Calu3 (cell line): ENCODE measurements at regions not wholly inside any gene's neighbourhood (a gene's known extent, or its start where the extent isn't known, plus 50 kb on each side); places are given as distances from the start of the nearest gene placed in this dataset.

Source experiments
- BruUV-seq: library from RNA; stranded (reverse); fragments of 400-500 nt; replicated peaks from 2 replicates; lab custom pipeline; 2021; lab: Mats Ljungman, UMichigan
- CTCF ChIA-PET: fragments of 300-600 bp; sonication (Branson Sonifier 250); formaldehyde crosslinking; loops from one replicate; lab custom pipeline; 2022; ENCODE audit warnings: antibody characterized with exemption; lab: Charles Lee
- DNase-seq: peaks from one replicate; pipeline ENCODE4 v3.0.0; 2022
- H3K27ac Mint-ChIP-seq: one replicate; pipeline ENCODE4 v1.8.0; 2022; ENCODE audit warnings: mixed read lengths; ENCODE audit not compliant: unreplicated experiment
- H3K27me3 Mint-ChIP-seq: one replicate; pipeline ENCODE4 v1.8.0; 2022; ENCODE audit warnings: mixed read lengths; ENCODE audit not compliant: unreplicated experiment
- H3K36me3 Mint-ChIP-seq: one replicate; pipeline ENCODE4 v1.8.0; 2022; ENCODE audit warnings: mild to moderate bottlenecking, moderate library complexity, mixed read lengths; ENCODE audit not compliant: insufficient read depth, unreplicated experiment
- H3K4me1 Mint-ChIP-seq: one replicate; pipeline ENCODE4 v1.8.0; 2022; ENCODE audit warnings: mild to moderate bottlenecking, low read depth, mixed read lengths; ENCODE audit not compliant: unreplicated experiment
- H3K4me3 Mint-ChIP-seq: one replicate; pipeline ENCODE4 v1.8.0; 2022; ENCODE audit warnings: mild to moderate bottlenecking, low read depth, moderate library complexity, mixed read lengths; ENCODE audit not compliant: unreplicated experiment
- H3K9me3 Mint-ChIP-seq: one replicate; pipeline ENCODE4 v1.8.0; 2022; ENCODE audit warnings: low read depth, mixed read lengths; ENCODE audit not compliant: unreplicated experiment
- CTCF ChIP-seq: fragments of 200-600 bp; IDR thresholded peaks from one replicate; pipeline ENCODE4 v1.8.0; 2022; ENCODE audit warnings: antibody characterized with exemption; ENCODE audit not compliant: unreplicated experiment
- intact Hi-C: fragments of 100-400 bp; cut with micrococcal nuclease; formaldehyde crosslinking; loops from one replicate; pipeline ENCODE4 v1.10.0; 2022; ENCODE audit not compliant: unreplicated experiment

GRCh38 chr4:162891788-162892707 is 274.6 kb downstream of the NAF1 start:
- Mint-ChIP-seq H3K36me3 (no peaks in the 10 kb centered on the region), H3K4me1 (no peaks in the 10 kb centered on the region), H3K27me3 (no peaks in the 10 kb centered on the region), H3K27ac (no peak overlapping the region), H3K4me3 (no peak overlapping the region), H3K9me3 (peaks cover 2% of the 10 kb centered on the region)
- TF ChIP-seq CTCF = no peak
- CTCF ChIA-PET = interaction anchor here (0.7 kb wide), 1 partner anchor 60 kb away, joined by 5 read pairs; no protein-coding TSS in a partner anchor
- intact Hi-C loops = no loop called here
- no TSS peak for BruUV-seq
- DNase-seq = no peak

GRCh38 chr4:162878096-162878495 is 288.6 kb downstream of the NAF1 start:
- Mint-ChIP-seq H3K9me3 (peaks cover 3% of the 10 kb centered on the region), H3K4me3 (no peak overlapping the region), H3K4me1 (no peaks in the 10 kb centered on the region), H3K36me3 (no peaks in the 10 kb centered on the region), H3K27me3 (no peaks in the 10 kb centered on the region), H3K27ac (no peak overlapping the region)
- no TSS peak for BruUV-seq
- no peak for DNase-seq
- CTCF ChIA-PET = no interaction called here
- no peak for TF ChIP-seq CTCF
- intact Hi-C loops = no loop called here

- intact Hi-C loops = no loop called here
- Mint-ChIP-seq H3K4me3 (no peak overlapping the region), H3K27me3 (no peaks in the 10 kb centered on the region), H3K27ac (no peak overlapping the region), H3K36me3 (no peaks in the 10 kb centered on the region), H3K9me3 (peaks cover 2% of the 10 kb centered on the region), H3K4me1 (no peaks in the 10 kb centered on the region)
- TF ChIP-seq CTCF = no peak
- no TSS peak for BruUV-seq
- CTCF ChIA-PET = no interaction called here
- DNase-seq = no peak
Measured at GRCh38 chr4:162874748-162875147, 291.9 kb downstream of the NAF1 start.

GRCh38 chr4:162871990-162872389 is 294.7 kb downstream of the NAF1 start:
- Mint-ChIP-seq H3K4me1 (no peaks in the 10 kb centered on the region), H3K36me3 (no peaks in the 10 kb centered on the region), H3K27me3 (no peaks in the 10 kb centered on the region), H3K27ac (no peak overlapping the region), H3K4me3 (no peak overlapping the region), H3K9me3 (peaks cover 5% of the 10 kb centered on the region)
- no peak for TF ChIP-seq CTCF
- no peak for DNase-seq
- intact Hi-C loops = no loop called here
- CTCF ChIA-PET = no interaction called here
- no TSS peak for BruUV-seq
